ENCODE measurements at regions not wholly inside any gene's neighbourhood (a gene's known extent, or its start where the extent isn't known, plus 50 kb on each side); places are given as distances from the start of the nearest gene placed in this dataset.
"Not testable (repeated sequence)": the region's sequence is repeated elsewhere in the genome, so short reads cannot be mapped to it uniquely, and the experiment has no call there.

DNA sequence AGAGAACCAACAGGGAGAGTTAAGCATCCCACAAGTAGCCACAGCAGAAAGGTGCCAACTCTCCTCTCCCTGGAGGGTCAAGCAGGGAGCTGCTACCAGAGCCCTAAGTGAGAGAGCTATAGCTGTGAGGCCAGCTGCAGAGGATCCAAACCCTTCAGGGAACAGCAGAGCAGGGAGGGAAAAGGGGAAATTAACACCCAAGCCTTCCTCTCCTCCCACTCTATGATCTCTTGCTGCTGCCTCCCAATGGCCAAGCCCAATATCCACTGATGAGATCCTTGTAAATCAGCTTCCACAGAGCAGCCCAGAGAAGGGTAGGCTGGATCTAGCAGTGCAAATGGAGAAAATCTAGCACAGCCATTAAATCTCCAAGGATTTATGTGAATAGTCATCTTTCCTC lies 68.2 kb upstream of the THBS1 start:
- Mint-ChIP-seq H3K9me3 (peaks cover 29% of the 10 kb centered on the region), H3K36me3 (ENCODE audit: low read depth) (no peaks in the 10 kb centered on the region)
- TF ChIP-seq, protein P1, sequence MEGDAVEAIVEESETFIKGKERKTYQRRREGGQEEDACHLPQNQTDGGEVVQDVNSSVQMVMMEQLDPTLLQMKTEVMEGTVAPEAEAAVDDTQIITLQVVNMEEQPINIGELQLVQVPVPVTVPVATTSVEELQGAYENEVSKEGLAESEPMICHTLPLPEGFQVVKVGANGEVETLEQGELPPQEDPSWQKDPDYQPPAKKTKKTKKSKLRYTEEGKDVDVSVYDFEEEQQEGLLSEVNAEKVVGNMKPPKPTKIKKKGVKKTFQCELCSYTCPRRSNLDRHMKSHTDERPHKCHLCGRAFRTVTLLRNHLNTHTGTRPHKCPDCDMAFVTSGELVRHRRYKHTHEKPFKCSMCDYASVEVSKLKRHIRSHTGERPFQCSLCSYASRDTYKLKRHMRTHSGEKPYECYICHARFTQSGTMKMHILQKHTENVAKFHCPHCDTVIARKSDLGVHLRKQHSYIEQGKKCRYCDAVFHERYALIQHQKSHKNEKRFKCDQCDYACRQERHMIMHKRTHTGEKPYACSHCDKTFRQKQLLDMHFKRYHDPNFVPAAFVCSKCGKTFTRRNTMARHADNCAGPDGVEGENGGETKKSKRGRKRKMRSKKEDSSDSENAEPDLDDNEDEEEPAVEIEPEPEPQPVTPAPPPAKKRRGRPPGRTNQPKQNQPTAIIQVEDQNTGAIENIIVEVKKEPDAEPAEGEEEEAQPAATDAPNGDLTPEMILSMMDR (IDR thresholded peaks at IDR 0.05), result no peak

DNA sequence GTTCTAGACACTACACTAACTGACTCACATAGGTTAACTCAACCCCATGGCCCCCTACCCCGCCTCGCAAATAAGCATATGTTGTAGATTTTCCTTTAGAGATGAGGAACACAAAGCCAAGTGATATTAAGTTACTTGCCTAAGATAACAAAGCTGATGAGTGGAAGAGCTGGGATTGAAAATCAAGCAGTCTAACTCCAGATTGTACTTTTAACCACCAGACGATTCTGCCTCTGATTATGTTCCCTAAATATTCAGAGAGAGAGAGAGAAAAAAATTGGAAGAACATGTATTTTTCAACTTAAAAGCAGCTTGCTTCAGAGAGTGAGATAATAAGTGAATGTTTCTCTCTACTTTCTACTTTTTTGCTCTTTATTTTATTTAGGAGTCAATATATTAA lies 66.9 kb upstream of the THBS1 start:
- no peak for DNase-seq
- TF ChIP-seq, protein P1 (IDR thresholded peaks at IDR 0.05), result no peak
- Mint-ChIP-seq H3K27ac (no peak overlapping the region), H3K9me3 (peaks cover 29% of the 10 kb centered on the region), H3K4me3 (no peak overlapping the region), H3K27me3 (ENCODE audit: low read depth, poor library complexity) (peaks cover 12% of the 10 kb centered on the region), H3K4me1 (peaks cover 6% of the 10 kb centered on the region), H3K36me3 (ENCODE audit: low read depth) (no peaks in the 10 kb centered on the region)

More for the DNA sequence above, 68.2 kb upstream of the THBS1 start:
- no peak for DNase-seq
- H3K27me3 Mint-ChIP-seq (ENCODE audit: low read depth, poor library complexity), result peaks cover 8% of the 10 kb centered on the region
- peaks cover 6% of the 10 kb centered on the region for H3K4me1 Mint-ChIP-seq
- no peak overlapping the region for H3K4me3 Mint-ChIP-seq
- H3K27ac Mint-ChIP-seq, result no peak overlapping the region

DNA sequence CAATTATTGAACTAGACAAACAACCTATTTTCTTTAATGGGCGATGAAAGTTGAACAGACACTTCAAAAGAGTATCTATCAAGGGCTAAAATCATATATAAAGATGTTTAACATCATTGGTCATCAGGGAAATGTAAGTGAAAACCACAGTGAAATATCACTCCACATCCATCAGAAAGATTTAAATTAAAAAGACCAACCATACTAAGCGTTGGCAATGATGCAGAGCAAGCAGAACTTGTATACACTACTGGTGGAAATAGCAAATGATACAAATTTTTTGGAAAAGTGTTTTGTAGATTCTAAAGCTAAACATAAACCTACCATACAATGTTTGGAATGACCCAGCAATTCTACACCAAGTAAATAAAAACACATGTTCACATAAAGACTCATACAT lies 65.9 kb upstream of the THBS1 start:
- H3K27me3 Mint-ChIP-seq (ENCODE audit: low read depth, poor library complexity), result peaks cover 12% of the 10 kb centered on the region
- no peak overlapping the region for H3K27ac Mint-ChIP-seq
- TF ChIP-seq, protein P1 (IDR thresholded peaks at IDR 0.05), result no peak
- H3K36me3 Mint-ChIP-seq (ENCODE audit: low read depth), result no peaks in the 10 kb centered on the region
- peaks cover 29% of the 10 kb centered on the region for H3K9me3 Mint-ChIP-seq
- no peak for DNase-seq
- peaks cover 6% of the 10 kb centered on the region for H3K4me1 Mint-ChIP-seq
- no peak overlapping the region for H3K4me3 Mint-ChIP-seq

DNA sequence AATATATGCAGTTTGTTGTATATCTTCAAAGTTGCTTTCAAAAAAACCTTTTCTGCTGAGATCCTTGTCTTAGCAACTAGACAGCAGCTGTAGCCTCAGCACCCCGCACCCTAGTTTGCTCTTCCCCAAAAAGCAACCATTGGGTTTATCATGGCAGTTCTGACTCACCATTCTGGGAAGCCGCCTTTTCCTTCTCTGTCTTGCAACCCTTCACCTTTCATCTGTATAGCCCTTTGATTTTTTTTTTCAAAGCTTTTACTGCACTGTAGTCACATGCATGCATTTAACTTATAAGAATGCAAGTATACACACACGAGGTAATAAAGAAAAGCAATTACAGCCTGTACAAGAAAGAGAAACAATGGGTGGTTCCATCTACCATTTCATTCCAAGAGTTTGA lies 65.1 kb upstream of the THBS1 start:
- TF ChIP-seq, protein P1 (IDR thresholded peaks at IDR 0.05), result no peak
- Mint-ChIP-seq H3K4me3 (no peak overlapping the region), H3K36me3 (ENCODE audit: low read depth) (no peaks in the 10 kb centered on the region), H3K9me3 (peaks cover 29% of the 10 kb centered on the region), H3K27ac (no peak overlapping the region), H3K4me1 (peaks cover 5% of the 10 kb centered on the region), H3K27me3 (ENCODE audit: low read depth, poor library complexity) (peaks cover 12% of the 10 kb centered on the region)
- DNase-seq, result no peak

DNA sequence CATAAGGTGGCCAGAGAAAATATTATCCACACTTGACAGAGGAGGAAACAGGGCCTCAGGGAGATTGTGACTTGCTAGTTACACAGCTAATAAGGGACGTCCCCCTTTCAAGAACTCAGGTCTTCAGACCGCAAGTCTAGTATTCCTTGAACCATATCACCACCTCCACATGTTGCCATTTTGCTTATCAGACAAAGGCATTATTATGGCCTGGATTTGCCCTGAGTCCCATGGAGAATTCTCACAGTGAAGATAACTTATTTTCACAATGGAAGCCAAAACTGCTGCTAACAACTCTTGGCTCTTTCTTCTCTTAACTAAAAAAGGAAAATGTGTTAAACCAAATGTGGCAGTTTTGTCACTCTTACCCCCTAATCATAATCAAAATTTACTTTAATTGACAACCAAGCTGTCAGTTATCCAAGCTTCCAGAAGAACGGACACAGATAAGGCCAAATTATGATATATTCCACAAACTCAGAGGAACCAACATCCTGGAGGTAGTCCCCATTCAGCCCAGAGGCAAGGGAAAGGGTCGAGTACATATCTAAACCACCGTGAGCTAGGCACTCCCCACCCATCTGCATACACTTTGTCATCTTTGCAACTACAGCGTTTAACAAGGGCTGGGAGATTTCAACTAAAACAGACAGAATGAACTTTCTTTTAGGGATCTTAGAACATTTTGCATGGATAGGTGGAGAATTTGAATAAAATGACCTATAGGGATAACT lies 63.6 kb upstream of the THBS1 start:
- peaks cover 29% of the 10 kb centered on the region for H3K9me3 Mint-ChIP-seq
- no peak overlapping the region for H3K27ac Mint-ChIP-seq
- DNase-seq, result no peak
- peaks cover 17% of the 10 kb centered on the region for H3K27me3 Mint-ChIP-seq (ENCODE audit: low read depth, poor library complexity)
- H3K4me3 Mint-ChIP-seq, result no peak overlapping the region
- no peaks in the 10 kb centered on the region for H3K4me1 Mint-ChIP-seq
- TF ChIP-seq, protein P1 (IDR thresholded peaks at IDR 0.05), result no peak
- H3K36me3 Mint-ChIP-seq (ENCODE audit: low read depth), result no peaks in the 10 kb centered on the region

DNA sequence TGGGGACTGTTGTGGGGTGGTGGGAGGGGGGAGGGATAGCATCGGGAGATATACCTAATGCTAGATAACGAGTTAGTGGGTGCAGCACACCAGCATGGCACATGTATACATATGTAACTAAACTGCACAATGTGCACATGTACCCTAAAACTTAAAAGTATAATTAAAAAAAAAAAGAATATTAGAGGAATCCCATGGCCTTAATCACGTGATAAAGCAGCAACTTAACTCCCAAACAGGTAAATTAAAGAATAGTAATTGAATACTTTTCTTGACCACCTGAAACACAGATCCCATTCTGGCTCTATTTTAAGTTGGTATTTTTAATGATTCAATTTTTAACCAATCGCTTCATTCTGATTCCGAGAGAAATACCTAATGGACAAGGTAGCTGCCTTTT lies 56.9 kb upstream of the THBS1 start:
- H3K4me3 Mint-ChIP-seq; DNase-seq; H3K27ac Mint-ChIP-seq; H3K4me1 Mint-ChIP-seq; H3K36me3 Mint-ChIP-seq (ENCODE audit: low read depth): not testable (repeated sequence)
- peaks cover 15% of the 10 kb centered on the region for H3K27me3 Mint-ChIP-seq (ENCODE audit: low read depth, poor library complexity)
- peaks cover 10% of the 10 kb centered on the region for H3K9me3 Mint-ChIP-seq

Data from nephron progenitor cell (in vitro differentiated cells).